ENCODE measurements at regions not wholly inside any gene's neighbourhood (a gene's known extent, or its start where the extent isn't known, plus 50 kb on each side); places are given as distances from the start of the nearest gene placed in this dataset.

DNA sequence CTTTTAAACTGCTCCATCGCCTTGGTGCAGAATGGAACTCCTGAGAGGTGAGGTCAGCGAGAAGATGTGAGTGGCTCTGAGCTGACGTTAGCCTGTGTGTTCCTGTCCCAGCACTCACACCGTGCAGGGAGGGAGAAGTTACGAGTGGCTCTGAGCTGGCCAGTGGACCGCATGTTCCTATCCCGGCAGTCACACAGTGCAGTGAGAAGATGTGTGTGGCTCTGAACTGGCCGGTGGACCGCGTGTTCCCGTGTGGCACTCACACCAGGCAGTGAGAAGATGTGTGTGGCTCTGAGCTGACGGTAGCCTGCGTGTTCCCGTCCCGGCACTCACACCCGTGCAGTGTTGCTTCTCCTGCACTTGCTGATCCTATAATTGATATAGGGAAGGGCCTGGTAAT, 59.9 kb downstream of the VCPKMT start:
- no peak for DNase-seq (ENCODE audit: low read depth in 4 of 4, low spot score in 3 of 4)

DNA sequence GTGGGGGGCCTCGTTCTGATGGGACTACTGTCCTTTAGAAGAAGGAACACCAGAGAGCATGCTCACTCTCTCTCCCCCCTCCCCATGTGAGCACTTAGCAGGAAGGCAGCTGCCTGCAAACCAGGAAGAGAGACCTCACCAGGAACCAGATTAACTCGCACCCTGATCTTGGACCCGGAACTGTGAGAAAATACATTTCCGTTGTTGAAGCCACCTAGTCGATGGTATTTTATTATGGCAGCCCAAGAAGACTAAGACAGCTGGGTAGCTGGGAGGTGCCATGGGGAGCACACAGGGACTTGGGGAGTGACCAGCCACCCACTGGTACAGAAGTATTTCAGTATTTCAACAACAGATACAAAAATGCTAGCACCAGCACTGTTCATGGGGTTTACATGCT, 59.0 kb downstream of the VCPKMT start:
- no peak for DNase-seq (ENCODE audit: low read depth in 4 of 4, low spot score in 3 of 4)

DNA sequence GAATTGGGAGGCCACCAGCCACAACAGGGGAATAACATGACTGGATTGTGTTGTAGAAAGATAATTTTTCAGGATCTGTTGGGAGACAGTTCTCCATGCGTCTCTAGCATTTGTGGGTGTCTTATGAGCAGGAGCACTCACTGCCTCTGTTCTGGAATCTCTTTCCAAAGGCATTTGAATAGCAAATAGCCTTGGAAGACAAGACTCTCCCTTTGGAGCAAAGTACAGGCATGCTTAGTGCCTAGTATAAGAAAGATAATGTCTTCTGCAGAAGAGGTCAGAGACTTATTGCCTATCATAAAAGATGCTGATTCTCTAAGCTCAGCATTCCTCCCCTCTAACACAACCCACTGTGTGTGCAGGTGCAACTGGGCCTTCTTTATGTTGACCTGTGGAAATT, 58.3 kb downstream of the VCPKMT start:
- no peak for DNase-seq (ENCODE audit: low read depth in 4 of 4, low spot score in 3 of 4)
